C4-2B (cell line): ENCODE measurements at regions not wholly inside any gene's neighbourhood (a gene's known extent, or its start where the extent isn't known, plus 50 kb on each side); places are given as distances from the start of the nearest gene placed in this dataset.

ENCODE experiments used
- H3K27ac ChIP-seq: fragments of 450-650 bp; 2 replicates; pipeline ENCODE4 v1.5.1; 2017
- ZFX ChIP-seq: fragments of 450-650 bp; IDR thresholded peaks from 2 replicates; pipeline ENCODE4 v1.6.1; 2017
- TF ChIP-seq, protein P1 (sequence below): fragments of 450-650 bp; conservative IDR thresholded peaks from 2 replicates; pipeline ENCODE4 v1.5.1; 2017; ENCODE audit warnings: mild to moderate bottlenecking

DNA sequence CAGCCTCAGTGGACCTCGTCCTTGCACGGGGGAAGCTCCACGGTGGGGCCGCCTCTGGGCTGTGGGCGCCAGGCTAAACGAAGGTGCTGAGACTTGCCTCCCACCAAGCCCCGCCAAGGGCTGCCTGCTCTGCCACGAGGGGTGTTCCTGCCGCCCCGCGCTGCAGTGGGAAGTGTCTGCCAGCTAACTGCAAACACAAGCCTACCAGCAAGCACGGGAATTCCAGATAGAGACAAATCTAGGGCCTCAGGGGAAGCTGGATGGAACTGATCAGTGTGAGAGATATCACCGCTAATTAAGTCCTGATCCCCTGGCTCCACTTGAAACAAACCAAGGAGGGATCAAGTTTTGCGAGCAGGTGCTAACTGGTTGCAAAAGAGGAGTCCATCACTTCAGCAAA is 181.6 kb upstream of the LEF1 start:
- TF ChIP-seq, protein P1, sequence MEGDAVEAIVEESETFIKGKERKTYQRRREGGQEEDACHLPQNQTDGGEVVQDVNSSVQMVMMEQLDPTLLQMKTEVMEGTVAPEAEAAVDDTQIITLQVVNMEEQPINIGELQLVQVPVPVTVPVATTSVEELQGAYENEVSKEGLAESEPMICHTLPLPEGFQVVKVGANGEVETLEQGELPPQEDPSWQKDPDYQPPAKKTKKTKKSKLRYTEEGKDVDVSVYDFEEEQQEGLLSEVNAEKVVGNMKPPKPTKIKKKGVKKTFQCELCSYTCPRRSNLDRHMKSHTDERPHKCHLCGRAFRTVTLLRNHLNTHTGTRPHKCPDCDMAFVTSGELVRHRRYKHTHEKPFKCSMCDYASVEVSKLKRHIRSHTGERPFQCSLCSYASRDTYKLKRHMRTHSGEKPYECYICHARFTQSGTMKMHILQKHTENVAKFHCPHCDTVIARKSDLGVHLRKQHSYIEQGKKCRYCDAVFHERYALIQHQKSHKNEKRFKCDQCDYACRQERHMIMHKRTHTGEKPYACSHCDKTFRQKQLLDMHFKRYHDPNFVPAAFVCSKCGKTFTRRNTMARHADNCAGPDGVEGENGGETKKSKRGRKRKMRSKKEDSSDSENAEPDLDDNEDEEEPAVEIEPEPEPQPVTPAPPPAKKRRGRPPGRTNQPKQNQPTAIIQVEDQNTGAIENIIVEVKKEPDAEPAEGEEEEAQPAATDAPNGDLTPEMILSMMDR = no peak
- TF ChIP-seq ZFX = no peak

DNA sequence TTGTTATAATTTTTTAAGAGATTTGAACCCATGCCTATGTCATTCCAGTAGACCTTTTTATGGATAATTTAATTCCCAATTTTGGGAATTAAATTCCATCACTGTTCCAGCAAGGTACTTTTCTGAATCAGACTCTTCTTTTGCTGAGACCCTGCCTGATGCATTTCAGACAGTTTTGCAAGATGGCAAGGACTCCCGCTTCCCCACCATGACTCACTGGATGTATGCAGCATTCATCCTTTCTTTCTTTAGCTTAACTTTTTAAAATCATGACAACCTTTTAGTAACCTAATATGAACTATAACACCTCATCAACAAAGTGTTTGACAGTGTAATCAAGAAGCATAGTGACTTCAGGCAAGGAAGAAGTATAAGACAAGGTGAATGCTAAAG is 178.1 kb upstream of the LEF1 start:
- TF ChIP-seq, protein P1 = no peak
- no peak for TF ChIP-seq ZFX
- no peak overlapping the region for H3K27ac ChIP-seq

More for the DNA sequence above, 181.6 kb upstream of the LEF1 start:
- H3K27ac ChIP-seq = peak overlapping the region; percentile 54; the same call in 1 of the 2 replicates

DNA sequence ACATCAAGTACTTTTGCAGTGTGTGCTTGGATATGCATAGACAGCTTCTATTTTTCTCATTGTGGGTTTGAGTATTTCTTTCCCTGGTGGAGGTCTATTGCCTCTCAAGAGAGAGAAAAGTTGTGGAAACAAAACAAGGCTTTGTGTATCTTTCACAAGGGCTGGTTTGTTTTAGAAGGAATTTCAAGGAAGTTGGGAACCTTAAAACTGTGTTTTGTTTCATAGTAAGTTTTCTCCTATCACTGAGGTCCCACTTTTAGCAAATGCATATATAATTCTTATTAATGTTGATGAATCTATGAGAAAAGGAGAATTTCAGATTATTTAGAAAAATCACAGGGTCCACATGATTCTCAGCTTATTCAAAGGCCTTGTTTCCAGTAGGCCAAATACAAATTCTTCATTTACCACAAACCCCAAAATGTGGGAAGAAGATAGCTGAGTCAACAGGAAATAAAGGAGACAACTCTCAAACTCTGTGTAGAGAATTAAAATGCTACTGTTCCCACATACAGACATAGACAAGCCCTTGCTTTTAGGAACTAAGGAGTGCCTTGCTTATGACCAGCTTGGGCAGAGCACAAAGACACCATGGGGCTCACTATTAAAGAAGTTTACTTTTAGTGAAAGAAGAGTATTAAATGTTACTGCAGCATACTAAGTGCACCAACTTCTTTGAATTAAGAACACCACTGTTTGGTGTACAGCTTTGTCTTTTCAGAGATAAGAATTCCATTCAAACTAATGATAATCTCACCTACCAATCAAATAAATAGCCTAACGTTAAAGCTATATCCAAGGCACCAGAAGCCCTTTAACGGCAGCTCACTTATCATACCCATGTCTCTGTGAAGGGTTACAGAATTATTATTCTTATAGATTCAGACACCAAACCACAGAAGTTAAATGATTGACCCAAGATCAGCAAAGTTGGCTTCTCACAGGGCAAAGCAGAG is 177.4 kb upstream of the LEF1 start:
- TF ChIP-seq, protein P1 = no peak
- no peak for TF ChIP-seq ZFX
- H3K27ac ChIP-seq = no peak overlapping the region

DNA sequence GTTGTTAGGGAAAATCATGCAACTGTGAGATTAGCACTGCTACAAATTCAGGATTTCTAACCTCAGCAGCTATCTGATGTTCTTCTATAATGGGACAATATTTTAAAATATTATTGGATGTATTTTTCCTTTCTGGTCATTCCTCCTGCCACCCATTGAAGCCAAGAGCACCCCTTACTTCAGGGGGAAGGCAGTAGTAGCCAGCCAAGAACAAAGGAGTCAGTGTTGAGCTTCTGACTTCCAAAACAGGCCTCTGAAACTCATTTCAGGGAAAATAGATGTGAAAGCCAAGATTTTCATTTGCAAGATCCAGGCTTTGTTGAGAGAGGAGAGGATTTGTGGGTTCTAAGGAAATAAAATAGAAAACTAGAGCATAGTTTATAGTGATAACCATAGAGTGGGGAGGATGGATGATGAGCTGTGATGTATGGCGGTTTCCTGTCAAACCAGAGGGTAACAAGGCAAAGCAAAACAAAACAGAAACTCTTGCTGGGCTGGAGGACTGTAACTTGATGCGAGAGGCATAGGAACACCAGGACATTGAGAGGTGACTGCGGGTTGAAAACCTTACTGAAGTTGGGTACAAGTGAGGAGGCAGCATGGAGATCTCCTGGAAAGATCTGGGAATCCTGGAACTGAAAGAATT is 173.7 kb upstream of the LEF1 start:
- TF ChIP-seq, protein P1 = no peak
- no peak for TF ChIP-seq ZFX
- H3K27ac ChIP-seq = no peak overlapping the region

DNA sequence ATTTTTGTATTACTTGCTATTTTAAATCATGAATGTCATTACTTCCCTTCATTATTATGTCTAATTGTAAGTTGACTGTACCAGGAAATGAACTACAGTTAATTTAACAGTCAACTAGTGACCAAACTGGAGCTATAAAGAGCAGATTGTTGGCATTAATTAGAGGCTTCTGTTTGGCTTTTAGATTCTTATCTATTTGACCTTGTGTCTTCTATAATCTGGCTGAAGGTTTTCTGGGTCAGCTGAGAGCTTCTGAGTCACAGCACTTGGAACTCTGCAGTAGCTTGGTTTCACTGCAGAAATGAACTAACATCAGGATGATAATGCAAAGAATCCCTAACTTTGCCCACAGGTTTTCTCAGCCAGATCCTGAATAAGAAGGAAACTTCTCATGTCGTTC is 169.2 kb upstream of the LEF1 start:
- TF ChIP-seq ZFX = no peak
- TF ChIP-seq, protein P1 = no peak
- no peak overlapping the region; the same call in 1 of the 2 replicates for H3K27ac ChIP-seq

DNA sequence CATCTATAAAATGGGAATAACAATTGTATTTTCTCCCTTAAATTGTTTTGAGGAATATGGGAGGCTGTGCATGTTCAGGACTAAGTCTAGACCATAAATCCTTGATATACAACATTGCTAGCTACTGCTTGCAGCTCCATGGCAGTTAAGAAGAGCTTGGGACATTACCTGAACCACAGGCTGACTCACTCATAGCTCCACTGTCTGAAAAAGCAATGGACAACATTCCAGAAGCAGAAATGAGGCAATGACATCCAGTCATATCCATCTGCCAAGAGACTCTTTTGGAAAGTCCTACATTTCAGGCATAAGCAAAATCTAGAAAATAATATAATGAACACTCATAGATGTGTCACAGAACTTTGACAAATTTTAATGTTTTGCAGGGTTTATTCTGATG is 167.3 kb upstream of the LEF1 start:
- no peak overlapping the region for H3K27ac ChIP-seq
- no peak for TF ChIP-seq ZFX
- TF ChIP-seq, protein P1 = no peak

DNA sequence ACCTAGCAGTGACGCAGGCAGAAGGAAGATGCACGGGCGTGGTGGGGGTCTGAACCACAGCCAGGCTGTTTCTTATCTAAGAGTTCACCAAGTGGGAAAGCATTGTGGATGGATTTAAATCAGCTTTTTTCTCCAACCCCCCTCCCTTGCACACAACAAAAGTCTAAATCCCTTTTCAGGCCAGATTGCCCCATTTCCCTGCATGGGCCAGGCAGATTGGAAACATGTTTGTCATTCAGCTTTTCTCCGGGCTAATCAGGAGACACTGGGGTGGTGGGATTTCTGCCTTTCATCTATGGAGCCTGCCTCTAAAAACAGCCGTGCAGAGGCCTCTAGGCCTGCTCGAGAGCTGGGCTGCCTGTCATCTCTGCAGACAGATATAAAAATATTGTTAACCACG is 166.3 kb upstream of the LEF1 start:
- H3K27ac ChIP-seq = no peak overlapping the region
- TF ChIP-seq, protein P1 = no peak
- no peak for TF ChIP-seq ZFX
